H1 (cell line): ENCODE measurements at regions not wholly inside any gene's neighbourhood (a gene's known extent, or its start where the extent isn't known, plus 50 kb on each side); places are given as distances from the start of the nearest gene placed in this dataset.

Experiments
- CTCF ChIA-PET: fragments of 300-600 bp; sonication (Branson Sonifier 250); formaldehyde crosslinking; loops from one replicate; lab custom pipeline; 2021; ENCODE audit not compliant: partially characterized antibody; lab: Charles Lee
- POLR2A ChIA-PET: fragments of 300-600 bp; sonication (Branson Sonifier 250); formaldehyde crosslinking; loops from one replicate; lab custom pipeline; 2021; ENCODE audit warnings: inconsistent platforms; ENCODE audit not compliant: partially characterized antibody; lab: Charles Lee
- DNase-seq, 2 experiments: peaks; one replicate each; pipeline versions ENCODE4 v3.0.0 to v3.0.0-alpha.2; 2010 to 2022; ENCODE audit warnings: low spot score in 2 of 2, low read depth in 1 of 2, mixed read lengths in 1 of 2
- FAIRE-seq: peaks from 2 replicates; lab custom pipeline; 2011; peaks lifted over from hg19 to GRCh38; lab: Jason Lieb, UNC
- H2AFZ ChIP-seq: 2 replicates; pipeline ENCODE4 v1.8.1; 2012; ENCODE audit warnings: low read length, inconsistent platforms
- H2AK5ac ChIP-seq: 2 replicates; pipeline ENCODE4 v1.6.1; 2013; ENCODE audit warnings: low read depth, low read length
- H2BK120ac ChIP-seq: replicated peaks from 2 replicates; pipeline ENCODE3; 2013; ENCODE audit warnings: low read depth, low read length, inconsistent platforms
- H2BK12ac ChIP-seq: 2 replicates; pipeline ENCODE4 v1.6.1; 2013; ENCODE audit warnings: low read depth, low read length
- H2BK15ac ChIP-seq: 2 replicates; pipeline ENCODE4 v1.6.1; 2013; ENCODE audit warnings: low read length
- H2BK20ac ChIP-seq: 2 replicates; pipeline ENCODE4 v1.6.1; 2013; ENCODE audit warnings: low read length
- H2BK5ac ChIP-seq: 2 replicates; pipeline ENCODE4 v1.6.1; 2013; ENCODE audit warnings: low read depth, low read length
- H3K14ac ChIP-seq: 2 replicates; pipeline ENCODE4 v1.6.1; 2013; ENCODE audit warnings: inconsistent platforms; ENCODE audit not compliant: insufficient read length
- H3K18ac ChIP-seq: 2 replicates; pipeline ENCODE4 v1.6.1; 2013; ENCODE audit warnings: low read length; ENCODE audit errors: extremely low read depth
- H3K23ac ChIP-seq: 2 replicates; pipeline ENCODE4 v1.6.1; 2013; ENCODE audit warnings: inconsistent platforms; ENCODE audit not compliant: insufficient read length
- H3K23me2 ChIP-seq: 2 replicates; pipeline ENCODE4 v1.6.1; 2013; ENCODE audit warnings: low read depth, low read length
- H3K27ac ChIP-seq: 2 replicates; pipeline ENCODE4 v1.6.1; 2011; ENCODE audit warnings: low read depth, low read length, inconsistent platforms
- H3K27me3 ChIP-seq, 4 experiments: replicated peaks in 1 of 4; 1 replicate in 1 of 4; 2 replicates in 3 of 4; pipeline versions ENCODE4 v1.6.1 to v1.8.1; 2011 to 2013; ENCODE audit warnings: low read length in 3 of 4, mild to moderate bottlenecking in 3 of 4, inconsistent platforms in 2 of 4, mixed read lengths in 2 of 4, moderate library complexity in 1 of 4; ENCODE audit not compliant: control insufficient read depth in 3 of 4, insufficient read depth in 3 of 4; ENCODE audit errors: extremely low read depth in 1 of 4
- H3K36me3 ChIP-seq, 4 experiments: 2 replicates each; pipeline versions ENCODE4 v1.6.1 to v1.8.1; 2011 to 2013; ENCODE audit warnings: mild to moderate bottlenecking in 4 of 4, low read length in 3 of 4, moderate library complexity in 2 of 4, control low read depth in 1 of 4, inconsistent platforms in 1 of 4; ENCODE audit not compliant: insufficient read depth in 4 of 4, control insufficient read depth in 2 of 4
- H3K4ac ChIP-seq: replicated peaks from 2 replicates; pipeline ENCODE3; 2013; ENCODE audit warnings: low read length, low read depth, mixed read lengths, inconsistent platforms; ENCODE audit not compliant: insufficient read length
- H3K4me1 ChIP-seq, 4 experiments: replicated peaks in 1 of 4; 1 replicate in 1 of 4; 2 replicates in 3 of 4; pipeline versions ENCODE4 v1.6.1 to v1.8.1; 2011 to 2013; ENCODE audit warnings: low read length in 3 of 4, inconsistent platforms in 2 of 4, mixed read lengths in 1 of 4; ENCODE audit not compliant: insufficient read depth in 4 of 4, control insufficient read depth in 3 of 4
- H3K4me2 ChIP-seq, 2 experiments: 2 replicates each; pipeline versions ENCODE4 v1.6.1 to v1.8.1; 2011 to 2013; ENCODE audit warnings: low read depth in 2 of 2, low read length in 2 of 2, control low read depth in 1 of 2, inconsistent platforms in 1 of 2, mild to moderate bottlenecking in 1 of 2; ENCODE audit not compliant: insufficient read depth in 1 of 2
- H3K4me3 ChIP-seq, 4 experiments: fragments of 200-600, 300-600 bp in 1 of 4; sonication (generic), shearing (Covaris generic), sonication (Bioruptor Twin) in 1 of 4; 2 replicates each; pipeline versions ENCODE4 v1.5.1 to v1.8.1; 2011 to 2016; ENCODE audit warnings: low read length in 4 of 4, low read depth in 3 of 4, control low read depth in 2 of 4, inconsistent platforms in 2 of 4, mild to moderate bottlenecking in 2 of 4, mixed read lengths in 1 of 4, moderate library complexity in 1 of 4; ENCODE audit not compliant: insufficient read depth in 2 of 4; ENCODE audit errors: extremely low read depth in 1 of 4
- H3K56ac ChIP-seq: replicated peaks from 2 replicates; pipeline ENCODE3; 2013; ENCODE audit warnings: low read depth, mild to moderate bottlenecking, mixed read lengths, low read length, inconsistent platforms; ENCODE audit not compliant: insufficient read length
- H3K79me1 ChIP-seq: 2 replicates; pipeline ENCODE4 v1.6.1; 2013; ENCODE audit warnings: low read depth, low read length, control low read depth
- H3K79me2 ChIP-seq, 2 experiments: 2 replicates each; pipeline versions ENCODE4 v1.6.1 to v1.8.1; 2012 to 2013; ENCODE audit warnings: low read length in 2 of 2, mild to moderate bottlenecking in 2 of 2, inconsistent platforms in 1 of 2; ENCODE audit not compliant: insufficient read depth in 2 of 2, control insufficient read depth in 1 of 2
- H3K9ac ChIP-seq, 4 experiments: replicated peaks in 1 of 4; 1 replicate in 1 of 4; 2 replicates in 3 of 4; pipeline versions ENCODE4 v1.6.1 to v1.8.1; 2011 to 2013; ENCODE audit warnings: low read depth in 3 of 4, low read length in 3 of 4, control low read depth in 2 of 4, mild to moderate bottlenecking in 2 of 4, moderate library complexity in 2 of 4, inconsistent platforms in 1 of 4; ENCODE audit errors: extremely low read depth in 1 of 4
- H3K9me3 ChIP-seq, 2 experiments: 2 replicates each; pipeline versions ENCODE4 v1.6.1 to v1.8.1; 2012 to 2013; ENCODE audit warnings: mild to moderate bottlenecking in 2 of 2, moderate library complexity in 2 of 2, control low read depth in 1 of 2, inconsistent platforms in 1 of 2, low read depth in 1 of 2, low read length in 1 of 2, mixed read lengths in 1 of 2; ENCODE audit not compliant: insufficient read depth in 2 of 2
- H4K20me1 ChIP-seq, 2 experiments: replicated peaks in 1 of 2; 2 replicates each; pipeline versions ENCODE3 to v1.8.1; 2011 to 2013; ENCODE audit warnings: inconsistent platforms in 2 of 2, low read length in 2 of 2, mild to moderate bottlenecking in 1 of 2; ENCODE audit not compliant: insufficient read depth in 2 of 2, control insufficient read depth in 1 of 2
- H4K5ac ChIP-seq: 2 replicates; pipeline ENCODE4 v1.6.1; 2013; ENCODE audit warnings: low read length, low read depth, mixed read lengths, inconsistent platforms; ENCODE audit not compliant: insufficient read length
- H4K8ac ChIP-seq: 2 replicates; pipeline ENCODE4 v1.8.0; 2013; ENCODE audit warnings: mild to moderate bottlenecking, moderate library complexity, low read length, inconsistent platforms; ENCODE audit not compliant: insufficient read depth; ENCODE audit errors: extremely low read depth
- H4K91ac ChIP-seq: replicated peaks from 2 replicates; pipeline ENCODE3; 2013; ENCODE audit warnings: low read length, mixed read lengths, inconsistent platforms; ENCODE audit not compliant: insufficient read length
- BACH1 ChIP-seq: IDR thresholded peaks from 2 replicates; pipeline ENCODE4 v1.6.1; 2012; ENCODE audit warnings: low read length, improper control_type of control experiment
- CEBPB ChIP-seq: IDR thresholded peaks from 2 replicates; pipeline ENCODE4 v1.6.1; 2012; ENCODE audit warnings: low read depth, low read length
- CTBP2 ChIP-seq: IDR thresholded peaks from 2 replicates; pipeline ENCODE4 v1.7.0; 2011; ENCODE audit warnings: borderline replicate concordance, mild to moderate bottlenecking, moderate library complexity, mixed read lengths, low read length; ENCODE audit not compliant: insufficient read depth, insufficient read length
- EGR1 ChIP-seq: IDR thresholded peaks from 2 replicates; pipeline ENCODE4 v1.6.1; 2011; ENCODE audit warnings: low read depth, low read length, borderline replicate concordance
- EZH2 ChIP-seq: fragments of 200-600 bp; sonication (generic); IDR thresholded peaks from 2 replicates; pipeline ENCODE4 v1.7.1; 2012; ENCODE audit warnings: low read depth, mild to moderate bottlenecking, moderate library complexity, low read length, inconsistent platforms; ENCODE audit not compliant: severe bottlenecking
- KDM5A ChIP-seq: fragments of 200-600 bp; IDR thresholded peaks from 2 replicates; pipeline ENCODE4 v1.7.1; 2012; ENCODE audit warnings: mild to moderate bottlenecking, low read length, inconsistent platforms, mixed read lengths
- PHF8 ChIP-seq: fragments of 200-600 bp; sonication (generic); conservative IDR thresholded peaks from 2 replicates; pipeline ENCODE4 v1.7.1; 2012; ENCODE audit warnings: low read depth, mild to moderate bottlenecking, inconsistent platforms, low read length, moderate library complexity
- POLR2AphosphoS5 ChIP-seq: IDR thresholded peaks from 2 replicates; pipeline ENCODE4 v1.6.1; 2011; ENCODE audit warnings: low read depth, low read length
- RNF2 ChIP-seq: fragments of 200-900, 300-1000 bp; sonication (generic); IDR thresholded peaks from 2 replicates; pipeline ENCODE4 v1.7.1; 2016; ENCODE audit warnings: borderline replicate concordance, low read depth, mild to moderate bottlenecking, antibody characterized with exemption, low read length; ENCODE audit not compliant: poor library complexity, severe bottlenecking; ENCODE audit errors: missing control alignments
- SP2 ChIP-seq: IDR thresholded peaks from 2 replicates; pipeline ENCODE4 v1.6.1; 2012; ENCODE audit warnings: mild to moderate bottlenecking, low read length, inconsistent platforms
- SUZ12 ChIP-seq: fragments of 200-600 bp; sonication (generic); IDR thresholded peaks from 2 replicates; pipeline ENCODE4 v1.6.1; 2012; ENCODE audit warnings: mild to moderate bottlenecking, inconsistent platforms, low read length, moderate library complexity, mixed read lengths
- ZNF274 ChIP-seq: IDR thresholded peaks from 2 replicates; pipeline ENCODE4 v1.7.0; 2012; ENCODE audit warnings: low read length, borderline replicate concordance; ENCODE audit errors: extremely low read depth
- WGBS, 2 experiments: shearing (Covaris generic) in 1 of 2; methylation state at CpG; one replicate each; pipeline versions ENCODE4 v1.1.6 to v1.1.7; 2013 to 2015; ENCODE audit warnings: low lambda C conversion rate in 2 of 2, mixed read lengths in 2 of 2, inconsistent platforms in 1 of 2, low coverage in 1 of 2, missing lambda C conversion rate in 1 of 2; ENCODE audit not compliant: insufficient replicate concordance in 2 of 2, insufficient coverage in 1 of 2, insufficient read length in 1 of 2; ENCODE audit errors: extremely low coverage in 1 of 2, missing lambda C conversion rate in 1 of 2; 5-methylcytosine and 5-hydroxymethylcytosine counted together
- TF ChIP-seq, protein P1 (sequence below): IDR thresholded peaks from 2 replicates; pipeline ENCODE4 v1.6.1; 2012; ENCODE audit warnings: low read length, inconsistent platforms

- no peak overlapping the region for H2BK15ac ChIP-seq
- DNase-seq (no peak), FAIRE-seq (no peak)
- H2AK5ac ChIP-seq, result no peak overlapping the region
- H3K79me1 ChIP-seq, result no peaks in the 10 kb centered on the region
- H2AFZ ChIP-seq, result no peak overlapping the region
- no peak overlapping the region for H3K4ac ChIP-seq
- no peak overlapping the region for H3K9ac ChIP-seq
- H3K27ac ChIP-seq, result no peak overlapping the region
- H4K8ac ChIP-seq, result no peak overlapping the region
- H3K23me2 ChIP-seq, result no peaks in the 10 kb centered on the region
- H2BK120ac ChIP-seq, result no peak overlapping the region
- no peaks in the 10 kb centered on the region for H3K36me3 ChIP-seq
- H3K4me3 ChIP-seq, result no peak overlapping the region
- H3K14ac ChIP-seq, result no peak overlapping the region
- no peak overlapping the region for H3K56ac ChIP-seq
- H2BK12ac ChIP-seq, result no peak overlapping the region
- WGBS, 2 experiments, result 56% methylated on average over 2 of the region's 2 CpGs; no CpG with 5 or more reads in 1 of the 2 experiments
- no peak overlapping the region for H4K5ac ChIP-seq
- H3K23ac ChIP-seq, result no peak overlapping the region
- no peak overlapping the region for H3K18ac ChIP-seq
- no peak overlapping the region for H2BK20ac ChIP-seq
- no peak overlapping the region for H3K4me2 ChIP-seq
- H3K79me2 ChIP-seq, result no peaks in the 10 kb centered on the region
- ChIA-PET CTCF (interaction anchor here (1.0 kb wide), 1 partner anchor 190 kb away, joined by 3 read pairs; no protein-coding TSS in a partner anchor), POLR2A (no interaction called here)
- no peak overlapping the region for H2BK5ac ChIP-seq
- H3K9me3 ChIP-seq, result peaks cover 7 to 9% of the 10 kb centered on the region in 2 experiments; a peak in 2 of 4 replicates
- no peak overlapping the region for H4K91ac ChIP-seq
- H4K20me1 ChIP-seq, result no peaks in the 10 kb centered on the region
- H3K4me1 ChIP-seq, result peaks cover 0 to 8% (median 6%) of the 10 kb centered on the region in 4 experiments; a peak in 4 of 7 replicates
- no peaks in the 10 kb centered on the region for H3K27me3 ChIP-seq
- no peak for TF ChIP-seq POLR2AphosphoS5
- no peak for TF ChIP-seq PHF8
- TF ChIP-seq KDM5A, result no peak
- TF ChIP-seq RNF2, result no peak
- no peak for TF ChIP-seq SUZ12
- TF ChIP-seq, protein P1, sequence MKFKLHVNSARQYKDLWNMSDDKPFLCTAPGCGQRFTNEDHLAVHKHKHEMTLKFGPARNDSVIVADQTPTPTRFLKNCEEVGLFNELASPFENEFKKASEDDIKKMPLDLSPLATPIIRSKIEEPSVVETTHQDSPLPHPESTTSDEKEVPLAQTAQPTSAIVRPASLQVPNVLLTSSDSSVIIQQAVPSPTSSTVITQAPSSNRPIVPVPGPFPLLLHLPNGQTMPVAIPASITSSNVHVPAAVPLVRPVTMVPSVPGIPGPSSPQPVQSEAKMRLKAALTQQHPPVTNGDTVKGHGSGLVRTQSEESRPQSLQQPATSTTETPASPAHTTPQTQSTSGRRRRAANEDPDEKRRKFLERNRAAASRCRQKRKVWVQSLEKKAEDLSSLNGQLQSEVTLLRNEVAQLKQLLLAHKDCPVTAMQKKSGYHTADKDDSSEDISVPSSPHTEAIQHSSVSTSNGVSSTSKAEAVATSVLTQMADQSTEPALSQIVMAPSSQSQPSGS, result no peak
- no peak for TF ChIP-seq BACH1
- no peak for TF ChIP-seq EGR1
- TF ChIP-seq CTBP2, result no peak
- TF ChIP-seq SP2, result no peak
- no peak for TF ChIP-seq CEBPB
- no peak for TF ChIP-seq ZNF274
- TF ChIP-seq EZH2, result no peak
Measured at GRCh38 chr2:67544286-67544685, 147.2 kb downstream of the ETAA1 start.
